Lung (tissue), 11 donors: ENCODE measurements at regions not wholly inside any gene's neighbourhood (a gene's known extent, or its start where the extent isn't known, plus 50 kb on each side); places are given as distances from the start of the nearest gene placed in this dataset.

ENCODE experiments used
- ATAC-seq: fragments of 200-7000 bp; cut with Tn5 transposase; one replicate; pipeline ENCODE4 v1.9.1; 2020; ENCODE audit warnings: moderate number of reproducible peaks; ENCODE audit not compliant: insufficient read depth, low FRiP score
- DNase-seq, 3 donors: peaks; one replicate each; pipeline ENCODE4 v3.0.0-alpha.2; 2013 to 2017
- H3K27ac ChIP-seq, 2 donors: one replicate each; pipeline ENCODE4 v1.5.1; 2013; ENCODE audit warnings: mild to moderate bottlenecking in 2 of 2, moderate library complexity in 2 of 2, control low read depth in 1 of 2, inconsistent platforms in 1 of 2, low read depth in 1 of 2, low read length in 1 of 2
- H3K27me3 ChIP-seq, 3 donors: one replicate each; pipeline ENCODE4 v1.5.1; 2013; ENCODE audit warnings: low read length in 2 of 3; ENCODE audit not compliant: control insufficient read depth in 3 of 3, insufficient read depth in 3 of 3
- H3K36me3 ChIP-seq, 4 donors: one replicate each; pipeline ENCODE4 v1.5.1; 2013; ENCODE audit warnings: low read length in 4 of 4, mild to moderate bottlenecking in 1 of 4, moderate library complexity in 1 of 4; ENCODE audit not compliant: control insufficient read depth in 4 of 4, insufficient read depth in 4 of 4
- H3K4me1 ChIP-seq, 5 donors: one replicate each; pipeline ENCODE4 v1.5.1; 2013; ENCODE audit warnings: low read length in 5 of 5, mild to moderate bottlenecking in 2 of 5, moderate library complexity in 1 of 5; ENCODE audit not compliant: control insufficient read depth in 5 of 5, insufficient read depth in 5 of 5
- H3K4me3 ChIP-seq: one replicate; pipeline ENCODE4 v1.5.1; 2013; ENCODE audit warnings: mild to moderate bottlenecking, control low read depth, moderate library complexity
- H3K9ac ChIP-seq, 2 donors: one replicate each; pipeline ENCODE4 v1.5.1; 2013; ENCODE audit warnings: low read length in 2 of 2, control low read depth in 1 of 2; ENCODE audit not compliant: insufficient read depth in 1 of 2
- H3K9me3 ChIP-seq, 4 donors: one replicate each; pipeline ENCODE4 v1.5.1; 2013; ENCODE audit warnings: low read length in 3 of 4, mild to moderate bottlenecking in 1 of 4, moderate library complexity in 1 of 4; ENCODE audit not compliant: control insufficient read depth in 4 of 4, insufficient read depth in 3 of 4
- WGBS, 2 donors: extraction: QIAGEN DNeasy Blood & Tissue Kit; methylation state at CpG; one replicate each; pipeline ENCODE4 v1.1.7; 2013; 5-methylcytosine and 5-hydroxymethylcytosine counted together
- TF ChIP-seq, protein P1 (sequence below): IDR thresholded peaks from 2 replicates; pipeline ENCODE4 v1.5.1; 2012; ENCODE audit warnings: mild to moderate bottlenecking; ENCODE audit errors: control extremely low read depth, extremely low read depth
- donor health status: control.
- donor health status: control.
- donor health status: Bipolar disorder and iron deficiency.
- donor health status: healthy.
- donor health status: DM: yes; HTN: yes; CAD: no.

DNA sequence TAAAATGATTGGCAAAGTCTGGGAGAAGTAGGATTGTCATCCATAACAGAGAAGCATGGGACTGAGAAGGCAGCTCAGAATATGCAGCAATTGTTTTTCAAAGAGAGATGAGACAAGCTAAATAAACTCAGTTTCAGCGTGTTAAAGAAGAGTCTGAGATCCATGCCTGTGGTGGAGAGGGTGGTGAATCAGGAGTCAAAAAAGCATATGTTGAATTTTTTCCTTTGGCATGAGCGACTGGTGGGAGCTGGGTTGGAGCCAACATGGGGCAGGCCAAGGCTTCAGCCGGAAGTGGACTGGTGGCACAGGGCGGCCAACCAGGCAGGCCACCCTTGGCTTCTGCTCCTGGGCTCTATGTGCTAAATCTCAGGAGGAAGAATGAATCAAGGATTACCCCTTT is 102.0 kb downstream of the SST start:
- DNase-seq (no peak), ATAC-seq (no peak)
- Histone ChIP-seq H3K4me3 (no peak overlapping the region), H3K9me3 (no peaks in the 10 kb centered on the region), H3K36me3 (no peaks in the 10 kb centered on the region), H3K27ac (no peak overlapping the region), H3K4me1 (peaks cover 0 to 8% (median 0%) of the 10 kb centered on the region in 5 donors), H3K27me3 (no peaks in the 10 kb centered on the region), H3K9ac (no peak overlapping the region)
- TF ChIP-seq, protein P1, sequence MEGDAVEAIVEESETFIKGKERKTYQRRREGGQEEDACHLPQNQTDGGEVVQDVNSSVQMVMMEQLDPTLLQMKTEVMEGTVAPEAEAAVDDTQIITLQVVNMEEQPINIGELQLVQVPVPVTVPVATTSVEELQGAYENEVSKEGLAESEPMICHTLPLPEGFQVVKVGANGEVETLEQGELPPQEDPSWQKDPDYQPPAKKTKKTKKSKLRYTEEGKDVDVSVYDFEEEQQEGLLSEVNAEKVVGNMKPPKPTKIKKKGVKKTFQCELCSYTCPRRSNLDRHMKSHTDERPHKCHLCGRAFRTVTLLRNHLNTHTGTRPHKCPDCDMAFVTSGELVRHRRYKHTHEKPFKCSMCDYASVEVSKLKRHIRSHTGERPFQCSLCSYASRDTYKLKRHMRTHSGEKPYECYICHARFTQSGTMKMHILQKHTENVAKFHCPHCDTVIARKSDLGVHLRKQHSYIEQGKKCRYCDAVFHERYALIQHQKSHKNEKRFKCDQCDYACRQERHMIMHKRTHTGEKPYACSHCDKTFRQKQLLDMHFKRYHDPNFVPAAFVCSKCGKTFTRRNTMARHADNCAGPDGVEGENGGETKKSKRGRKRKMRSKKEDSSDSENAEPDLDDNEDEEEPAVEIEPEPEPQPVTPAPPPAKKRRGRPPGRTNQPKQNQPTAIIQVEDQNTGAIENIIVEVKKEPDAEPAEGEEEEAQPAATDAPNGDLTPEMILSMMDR = no peak
- 78 to 89% methylated on average over 4 of the region's 4 CpGs for WGBS, 2 donors

DNA sequence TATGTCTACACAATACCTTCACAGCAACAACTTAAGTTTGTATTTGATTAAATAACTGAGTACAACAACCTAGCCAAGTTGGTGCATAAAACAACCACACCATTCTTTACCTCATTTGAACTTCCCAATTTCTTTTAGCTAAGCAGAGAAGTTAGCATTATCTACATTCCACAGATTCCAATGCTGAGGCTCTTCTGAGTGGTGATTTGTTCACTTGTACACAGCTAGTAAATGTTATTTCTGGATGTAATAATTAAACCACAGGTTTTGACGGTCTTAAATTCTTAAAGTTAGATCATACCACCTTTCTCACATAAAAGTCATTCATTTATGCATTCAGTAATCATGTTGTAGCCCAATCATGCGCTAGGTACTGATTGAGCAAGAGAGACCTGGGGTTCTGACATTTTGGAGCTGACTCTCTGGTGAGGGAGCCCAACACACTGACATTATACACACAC is 102.5 kb downstream of the SST start:
- Histone ChIP-seq H3K27me3 (no peaks in the 10 kb centered on the region), H3K4me1 (peaks cover 0 to 8% (median 0%) of the 10 kb centered on the region in 5 donors), H3K9ac (no peak overlapping the region), H3K9me3 (no peaks in the 10 kb centered on the region), H3K36me3 (no peaks in the 10 kb centered on the region), H3K27ac (no peak overlapping the region), H3K4me3 (no peak overlapping the region)
- TF ChIP-seq, protein P1 = no peak
- peak in 2 of 3 donors; percentile 4 to 6 for DNase-seq
- 42 to 50% methylated on average over 2 of the region's 2 CpGs for WGBS, 2 donors
- ATAC-seq = no peak

DNA sequence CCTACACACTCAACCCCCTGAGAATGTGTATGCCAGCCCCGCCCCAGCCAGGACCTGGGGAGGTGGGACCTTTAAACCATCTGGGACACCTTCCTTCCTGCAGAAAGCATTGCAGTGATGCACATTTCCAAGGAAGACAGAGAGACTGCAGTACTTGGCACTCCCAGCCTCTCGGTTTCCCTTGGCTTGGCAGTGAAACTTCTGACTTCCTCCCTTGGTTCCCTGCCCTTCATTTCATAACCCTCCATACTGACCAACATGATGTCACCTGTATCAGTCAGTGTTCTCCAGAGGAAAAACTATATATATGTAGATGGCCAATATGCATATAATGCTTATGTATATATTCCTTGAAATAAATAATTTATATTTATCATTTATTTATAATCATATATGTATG is 103.2 kb downstream of the SST start:
- no peaks in the 10 kb centered on the region for H3K36me3 ChIP-seq
- DNase-seq = no peak
- no peak overlapping the region for H3K4me3 ChIP-seq
- TF ChIP-seq, protein P1 = no peak
- H3K4me1 ChIP-seq = peaks cover 0 to 8% (median 0%) of the 10 kb centered on the region in 5 donors
- 32 to 35% methylated on average over 2 of the region's 2 CpGs for WGBS, 2 donors
- no peaks in the 10 kb centered on the region for H3K9me3 ChIP-seq
- no peak overlapping the region for H3K27ac ChIP-seq
- ATAC-seq = no peak
- no peak overlapping the region for H3K9ac ChIP-seq
- H3K27me3 ChIP-seq = no peaks in the 10 kb centered on the region

DNA sequence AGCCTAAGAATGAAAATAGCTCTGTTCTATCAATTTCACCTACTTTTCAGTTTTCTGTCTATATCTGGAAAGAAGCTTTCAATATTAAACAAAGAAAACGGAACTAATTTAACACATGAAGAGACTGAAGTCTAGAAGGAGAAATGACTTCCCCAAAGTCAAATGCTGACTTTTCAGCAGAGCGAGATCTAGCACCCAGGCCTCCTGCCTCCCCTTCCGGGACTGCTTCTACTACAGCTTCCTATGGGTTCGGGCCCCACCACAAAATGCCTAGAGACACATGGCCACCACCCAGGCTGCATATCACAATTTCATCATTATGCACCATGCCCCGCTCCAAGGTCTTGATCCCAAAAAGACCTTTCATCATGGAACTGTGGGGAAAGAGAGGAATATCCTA is 104.5 kb downstream of the SST start:
- Histone ChIP-seq H3K27ac (no peak overlapping the region), H3K4me3 (no peak overlapping the region), H3K36me3 (no peaks in the 10 kb centered on the region), H3K4me1 (peaks cover 0 to 8% (median 0%) of the 10 kb centered on the region in 5 donors), H3K9me3 (no peaks in the 10 kb centered on the region), H3K27me3 (no peaks in the 10 kb centered on the region), H3K9ac (no peak overlapping the region)
- ATAC-seq = no peak
- TF ChIP-seq, protein P1 = no peak
- 94% methylated on average over 5 of the region's 5 CpGs for WGBS, 2 donors
- no peak for DNase-seq
